ENCODE measurements at regions not wholly inside any gene's neighbourhood (a gene's known extent, or its start where the extent isn't known, plus 50 kb on each side); places are given as distances from the start of the nearest gene placed in this dataset.
"Not testable (repeated sequence)": the region's sequence is repeated elsewhere in the genome, so short reads cannot be mapped to it uniquely, and the experiment has no call there.

DNA sequence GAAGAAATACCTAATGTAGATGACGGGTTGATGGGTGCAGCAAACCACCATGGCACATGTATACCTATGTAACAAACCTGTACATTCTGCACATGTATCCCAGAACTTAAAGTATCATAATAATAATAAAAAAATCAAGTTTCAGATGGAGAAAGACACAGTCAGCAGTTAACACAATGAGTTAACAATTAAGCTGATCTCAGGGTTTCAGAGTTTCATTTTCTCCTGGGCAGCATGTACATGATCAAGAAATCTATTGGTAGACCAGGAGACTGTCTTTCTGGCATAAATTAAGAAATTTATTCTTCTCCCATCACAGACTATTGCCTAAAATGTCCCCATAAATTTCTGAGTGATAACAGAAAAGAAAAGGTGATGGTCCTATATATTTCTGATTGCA, 155.3 kb downstream of the RAD51AP2 start:
- DNase-seq (ENCODE audit: low read depth): no peak

DNA sequence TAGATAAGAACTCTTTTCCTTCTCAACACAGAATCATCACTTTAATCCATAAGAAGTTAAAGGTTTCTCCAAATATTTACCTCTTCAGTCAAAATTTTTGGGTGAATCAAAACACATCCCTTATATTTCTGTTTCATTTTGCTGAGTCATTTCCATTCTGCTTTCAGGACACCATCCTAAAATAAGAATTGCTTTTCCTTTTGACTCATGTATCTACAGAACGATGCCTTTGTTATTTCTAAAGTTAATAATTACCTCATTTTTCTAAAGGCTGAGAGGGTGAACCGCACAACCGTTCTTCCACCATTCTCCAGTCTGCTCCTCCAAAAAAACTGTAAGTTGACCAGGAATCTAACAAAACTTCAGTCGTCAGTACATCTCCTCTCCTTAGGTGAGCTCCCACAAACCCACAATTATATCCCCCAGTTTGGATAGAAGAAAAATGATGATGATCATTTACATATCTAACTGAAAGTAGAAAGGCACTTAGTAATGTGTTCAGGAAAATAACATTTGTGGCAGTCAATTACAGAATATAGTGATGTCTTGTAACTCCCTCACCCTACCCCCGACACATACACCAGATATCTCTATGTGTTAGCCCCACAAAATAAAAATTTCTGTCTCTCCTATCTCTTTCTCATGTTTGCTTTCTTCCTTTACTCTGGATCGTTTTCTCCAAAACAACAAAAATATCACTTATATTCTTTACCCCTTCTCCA, 162.5 kb downstream of the RAD51AP2 start:
- DNase-seq (ENCODE audit: low read depth): no peak

DNA sequence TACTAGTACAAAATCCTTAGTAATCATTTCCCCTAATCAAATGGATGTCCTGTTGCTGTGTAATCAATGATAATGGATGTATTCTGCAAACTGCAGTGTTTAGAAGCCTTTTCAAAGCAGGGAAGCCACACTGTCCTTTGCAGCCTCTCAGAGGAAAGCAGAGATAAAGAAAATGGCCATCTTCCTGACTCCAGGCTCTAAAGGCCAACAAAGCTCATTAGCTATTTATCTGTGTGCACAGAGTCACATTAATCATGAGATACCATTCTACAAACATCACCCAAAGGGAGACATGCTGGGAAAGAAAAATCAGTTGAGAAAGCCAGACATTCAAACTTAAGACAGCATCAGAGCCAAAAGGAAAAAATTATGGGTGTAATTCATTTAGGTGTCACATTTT, 165.0 kb downstream of the RAD51AP2 start:
- DNase-seq (ENCODE audit: low read depth): no peak

DNA sequence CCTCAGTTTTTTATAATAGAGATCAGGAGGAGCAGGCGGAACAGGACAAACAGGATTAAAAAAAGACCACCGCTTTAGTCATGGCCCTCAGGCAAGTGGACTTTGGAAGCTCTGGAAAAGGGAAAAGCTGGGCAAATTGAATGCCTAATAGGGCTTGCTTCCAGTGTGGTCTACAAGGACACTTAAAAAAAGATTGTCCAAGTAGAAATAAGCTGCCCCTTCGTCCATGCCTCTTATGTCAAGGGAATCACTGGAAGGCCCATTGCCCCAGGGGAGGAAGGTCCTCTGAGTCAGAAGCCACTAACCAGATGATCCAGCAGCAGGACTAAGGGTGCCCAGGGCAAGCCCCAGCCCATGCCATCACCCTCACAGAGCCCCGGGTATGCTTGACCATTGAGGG, 175.5 kb downstream of the RAD51AP2 start:
- DNase-seq (ENCODE audit: low read depth): not testable (repeated sequence)

DNA sequence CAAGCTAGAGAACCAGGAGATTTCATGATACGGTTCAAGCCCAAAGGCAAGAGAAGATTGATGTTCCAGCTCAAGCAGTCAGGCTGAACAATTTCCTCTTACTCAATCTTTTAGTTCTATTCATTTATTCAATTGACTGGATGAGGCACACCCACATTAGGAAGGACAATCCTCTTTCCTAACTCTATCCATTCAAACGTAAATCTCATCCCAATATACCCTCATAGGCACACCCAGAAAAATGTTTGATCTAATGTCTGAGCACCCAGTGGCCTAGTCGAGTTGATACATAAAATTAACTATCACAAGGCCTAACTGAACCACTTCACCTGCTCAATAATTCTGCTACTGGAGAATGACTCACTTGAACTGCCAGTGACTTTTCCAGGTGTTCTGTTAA, 180.7 kb downstream of the RAD51AP2 start:
- no peak for DNase-seq (ENCODE audit: low read depth)

DNA sequence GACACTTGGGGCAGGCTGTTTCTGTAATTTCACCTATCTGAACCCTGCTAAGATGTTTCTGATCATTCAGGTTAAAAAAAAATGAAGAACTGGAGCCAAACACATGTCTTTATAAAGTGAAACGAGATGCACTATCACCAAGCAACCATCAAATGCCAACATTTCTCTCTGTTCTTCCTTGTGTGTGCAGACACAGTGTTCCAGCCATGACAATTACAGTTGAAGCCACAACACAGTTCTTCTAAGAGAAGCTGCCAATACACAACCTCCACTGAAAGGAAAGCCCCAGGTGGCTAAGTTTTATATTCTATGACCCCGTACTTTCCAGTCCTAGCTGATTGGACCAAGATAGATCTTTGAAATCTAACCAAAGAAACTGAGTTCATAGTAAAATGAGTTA, 181.8 kb downstream of the RAD51AP2 start:
- DNase-seq (ENCODE audit: low read depth): no peak

DNA sequence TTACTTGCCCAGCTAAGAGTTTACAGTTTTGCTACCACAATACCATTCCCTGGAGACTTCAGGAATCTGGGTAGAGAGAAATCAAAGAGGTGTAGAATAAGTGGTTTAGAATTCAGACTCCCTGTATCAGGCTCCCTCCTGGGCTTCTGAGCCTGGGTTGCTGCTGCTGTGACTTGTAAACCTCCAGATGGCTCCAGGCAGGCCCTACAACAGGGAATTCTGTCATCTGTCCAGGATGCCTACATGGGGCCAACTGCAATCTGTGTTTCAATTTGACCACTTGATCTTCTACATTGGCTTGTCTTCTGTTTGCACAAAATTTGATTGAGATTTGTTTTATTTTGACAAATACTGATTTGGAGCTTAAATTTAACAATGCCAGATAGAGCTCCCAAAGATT, 183.9 kb downstream of the RAD51AP2 start:
- no peak for DNase-seq (ENCODE audit: low read depth)

DNA sequence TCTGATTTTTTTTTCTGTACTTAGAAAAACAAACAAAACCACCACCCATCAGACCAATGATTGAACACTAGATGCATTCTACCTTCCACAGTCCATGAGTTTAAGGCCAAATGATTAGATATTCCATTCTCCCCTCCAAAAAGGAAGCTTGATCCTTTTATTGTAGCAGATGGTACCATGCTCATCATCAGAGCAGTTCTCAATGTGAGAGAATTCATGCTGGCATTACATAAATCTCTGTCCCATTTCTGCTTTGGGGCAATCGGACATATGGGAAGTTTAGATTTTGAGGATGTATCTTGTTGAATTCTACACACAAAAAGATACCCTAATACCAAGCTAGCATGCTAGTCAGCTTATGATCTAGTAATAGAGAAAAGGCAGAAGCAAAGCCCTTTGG, 186.6 kb downstream of the RAD51AP2 start:
- DNase-seq (ENCODE audit: low read depth): no peak

DNA sequence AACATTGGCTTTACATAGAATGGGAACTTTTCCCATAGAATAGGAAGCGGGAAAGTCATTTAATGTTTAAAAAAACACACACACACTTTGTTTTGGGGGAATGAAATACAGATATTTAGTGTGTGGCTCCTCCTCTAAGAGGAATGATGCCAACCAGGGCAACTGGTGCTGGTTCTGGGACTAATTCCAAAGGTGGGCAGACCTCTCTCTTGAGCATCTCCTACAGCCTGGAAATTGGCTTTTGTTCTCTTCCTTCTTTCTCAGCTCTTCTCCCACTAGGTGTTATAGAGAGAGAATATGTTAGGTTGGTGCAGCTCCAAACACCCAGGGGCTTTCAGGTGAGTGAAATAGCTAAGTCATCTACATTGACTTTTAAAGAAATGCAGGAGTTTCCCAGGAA, 190.1 kb downstream of the RAD51AP2 start:
- DNase-seq (ENCODE audit: low read depth): no peak

DNA sequence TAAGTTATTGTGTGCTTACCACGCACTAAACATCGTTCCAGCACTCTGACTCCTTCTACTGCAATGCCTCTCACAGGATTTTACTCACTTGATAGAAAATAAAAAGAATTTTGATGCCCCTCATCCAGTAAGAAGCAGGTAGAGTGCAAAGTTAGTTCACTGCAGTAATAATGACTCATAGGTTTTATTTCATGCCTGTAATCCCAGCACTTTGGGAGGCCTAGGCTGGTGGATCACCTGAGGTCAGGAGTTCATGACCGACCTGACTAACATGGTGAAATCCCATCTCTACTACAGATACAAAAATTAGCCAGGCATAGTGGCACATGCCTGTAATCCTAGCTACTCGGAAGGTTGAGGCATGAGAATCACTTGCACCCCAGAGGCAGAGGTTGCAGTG, 190.6 kb downstream of the RAD51AP2 start:
- DNase-seq (ENCODE audit: low read depth): no peak

DNA sequence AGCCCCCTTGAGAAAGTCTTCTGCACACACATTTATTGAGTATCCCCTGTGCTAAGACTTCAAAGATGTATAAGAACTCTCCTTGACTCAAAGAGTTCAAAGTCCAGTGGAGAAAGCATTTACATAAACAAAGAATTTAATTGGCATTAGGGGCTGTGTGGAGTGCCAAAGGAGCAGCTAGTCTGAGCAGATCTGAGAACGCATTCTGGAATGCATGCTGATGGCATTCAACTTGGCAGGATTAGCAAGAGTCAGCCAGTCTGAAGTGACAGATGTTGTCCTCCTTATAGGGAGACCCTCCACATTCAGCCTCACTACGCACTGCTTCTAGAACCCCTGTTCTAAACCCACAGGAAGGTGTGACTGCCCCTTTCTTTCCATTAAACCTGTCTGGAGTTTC, 191.5 kb downstream of the RAD51AP2 start:
- no peak for DNase-seq (ENCODE audit: low read depth)

DNA sequence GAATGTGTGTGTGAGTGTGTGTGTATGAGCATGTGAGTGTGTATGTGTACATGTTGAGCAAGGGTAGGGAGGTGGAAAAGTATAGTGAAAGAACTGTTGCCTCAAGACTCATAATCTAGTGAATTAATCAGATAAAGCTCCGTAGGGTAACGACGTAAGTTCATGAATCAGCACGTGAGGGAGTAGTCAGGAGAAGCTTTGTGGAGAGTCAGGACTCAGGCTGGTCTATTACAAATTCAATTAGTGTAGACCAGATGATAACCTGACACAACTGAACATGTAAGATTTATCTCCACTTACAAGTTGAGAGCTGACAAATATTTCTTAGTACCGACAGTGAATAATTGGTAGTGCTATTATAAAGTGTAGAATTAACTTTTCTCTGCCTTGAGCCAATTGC, 194.5 kb downstream of the RAD51AP2 start:
- no peak for DNase-seq (ENCODE audit: low read depth)

DNA sequence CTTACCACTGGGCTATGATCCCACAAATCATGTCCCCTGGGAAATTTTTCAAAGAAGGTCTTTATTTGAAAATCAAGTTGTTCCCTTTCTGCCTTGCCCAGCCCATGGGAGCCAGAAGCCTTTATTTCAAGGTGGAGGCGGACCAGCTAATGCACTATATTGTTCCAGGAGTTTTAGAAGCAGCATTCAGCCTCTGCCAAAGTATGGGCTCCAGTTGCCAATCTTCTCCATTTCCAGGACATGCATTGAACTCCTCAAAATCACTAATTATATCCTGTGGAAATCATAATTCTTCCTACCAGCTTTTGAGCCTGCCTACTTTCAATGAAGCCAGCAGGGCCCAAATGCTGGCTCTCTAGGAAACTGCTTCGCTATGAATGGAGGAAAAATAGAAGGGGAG, 195.8 kb downstream of the RAD51AP2 start:
- no peak for DNase-seq (ENCODE audit: low read depth)

DNA sequence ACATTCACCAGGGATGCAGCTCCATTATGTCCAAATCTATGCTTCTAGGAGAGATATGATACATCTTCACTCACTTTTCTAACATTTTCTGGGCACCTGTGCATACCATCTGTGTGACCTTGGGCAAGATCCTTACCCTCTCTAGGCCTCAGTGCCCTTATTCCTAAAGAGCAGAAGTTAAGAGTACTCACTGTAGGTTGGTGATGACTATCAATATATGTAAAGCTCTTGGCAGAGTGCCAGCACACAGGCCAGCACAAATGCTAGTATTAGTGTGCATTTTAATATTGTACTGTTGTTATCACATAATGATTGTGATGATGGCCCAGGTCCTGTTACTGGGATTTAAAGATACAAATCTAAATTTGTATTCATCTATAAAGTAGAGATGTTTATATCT, 199.2 kb downstream of the RAD51AP2 start:
- DNase-seq (ENCODE audit: low read depth): no peak

DNA sequence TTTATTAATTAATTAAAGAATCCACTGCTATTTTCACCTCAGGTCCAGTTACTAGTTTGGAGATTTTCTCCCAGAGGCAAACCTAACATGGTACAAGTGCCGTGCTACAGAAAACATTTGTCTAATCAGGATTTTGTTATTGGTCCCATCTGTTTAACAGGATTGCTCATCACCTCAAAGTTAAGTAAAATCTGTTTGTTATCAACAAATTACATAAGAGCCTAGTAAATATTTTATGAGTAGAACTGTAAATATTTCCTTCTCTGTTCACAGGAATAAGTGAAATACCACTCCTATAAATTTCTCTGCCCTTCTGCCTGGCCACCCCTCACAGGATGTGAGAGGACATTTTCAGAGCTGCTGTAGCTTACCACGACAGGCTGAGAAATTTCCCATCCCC, 200.2 kb downstream of the RAD51AP2 start:
- no peak for DNase-seq (ENCODE audit: low read depth)

DNA sequence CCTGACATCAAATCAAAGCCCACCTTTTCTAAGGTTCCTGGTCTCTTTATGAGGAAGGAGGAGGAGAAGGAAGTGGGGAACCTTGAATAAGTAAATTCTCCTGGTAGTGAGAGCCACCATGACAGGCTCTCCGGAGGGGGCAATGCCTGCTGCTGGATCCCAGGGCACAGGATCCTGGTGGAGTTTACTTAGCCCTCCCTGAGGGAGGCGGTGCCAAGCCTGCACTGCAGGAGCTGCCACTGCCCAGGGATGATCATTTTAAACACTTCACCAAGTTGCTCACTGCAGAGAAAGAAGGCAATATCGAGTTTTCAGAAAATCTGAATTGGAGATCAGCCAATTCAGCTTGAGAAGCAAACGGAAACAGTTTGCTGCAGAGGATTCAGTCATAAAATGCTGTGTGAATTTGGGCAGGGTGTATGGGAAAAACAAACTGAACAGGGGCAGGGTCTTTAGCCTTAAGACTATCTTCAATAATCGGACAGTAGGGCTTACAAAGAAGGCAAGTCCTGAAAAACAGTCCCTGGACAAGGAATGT, 200.7 kb downstream of the RAD51AP2 start:
- DNase-seq (ENCODE audit: low read depth): no peak

DNA sequence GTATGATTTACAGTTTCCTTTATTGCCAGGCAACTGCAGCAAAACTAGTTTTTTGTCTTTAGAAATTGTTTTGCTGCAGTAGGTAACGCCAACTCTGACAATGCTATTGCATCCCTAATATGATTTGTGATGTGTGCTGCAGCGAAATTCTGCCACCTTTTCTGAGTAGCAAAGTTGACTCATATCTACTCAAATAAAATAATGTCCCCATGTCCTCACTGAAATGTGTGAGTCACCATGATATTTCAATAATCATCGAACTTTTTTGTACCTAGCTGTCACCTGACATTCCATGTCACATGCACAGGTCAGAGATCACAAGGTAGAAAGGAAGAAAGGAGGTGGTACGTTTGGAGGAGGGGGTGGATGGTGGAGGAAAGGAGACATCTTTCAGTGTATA, 205.0 kb downstream of the RAD51AP2 start:
- DNase-seq (ENCODE audit: low read depth): no peak

DNA sequence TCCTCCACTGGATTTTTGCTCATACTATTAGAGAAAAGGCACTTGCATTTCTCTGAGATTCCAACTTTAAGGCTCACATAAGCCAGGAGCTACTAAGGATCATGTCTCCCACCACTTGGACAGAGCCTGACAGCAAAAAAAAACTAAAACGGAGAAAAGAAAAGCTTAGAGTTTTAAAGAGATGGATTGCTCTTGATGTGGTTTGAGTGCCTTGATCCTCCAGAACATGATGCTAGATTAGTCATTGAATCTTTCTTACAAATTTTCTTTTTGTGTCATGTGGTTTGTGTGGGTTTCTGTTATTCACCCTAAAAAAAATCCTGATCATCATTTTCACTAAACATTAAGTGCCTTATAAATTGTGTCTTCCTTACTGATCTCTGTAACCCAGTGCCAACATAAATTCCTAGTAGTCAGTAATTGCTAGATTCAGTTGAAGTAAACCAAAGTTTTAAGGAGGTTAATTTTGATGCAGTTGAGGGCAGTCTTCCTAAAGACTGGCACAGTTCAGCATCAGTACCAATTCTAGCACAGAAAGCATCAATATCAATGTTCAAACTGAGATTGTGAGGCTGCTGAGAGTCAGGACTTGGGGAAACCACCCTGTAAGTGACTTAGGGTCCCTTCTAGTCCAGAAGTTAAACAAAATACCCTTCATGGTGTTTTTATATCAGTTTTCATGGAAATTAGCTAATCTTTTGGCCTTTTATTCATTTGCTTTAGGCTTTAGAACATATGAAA, 206.3 kb downstream of the RAD51AP2 start:
- no peak for DNase-seq (ENCODE audit: low read depth)

DNA sequence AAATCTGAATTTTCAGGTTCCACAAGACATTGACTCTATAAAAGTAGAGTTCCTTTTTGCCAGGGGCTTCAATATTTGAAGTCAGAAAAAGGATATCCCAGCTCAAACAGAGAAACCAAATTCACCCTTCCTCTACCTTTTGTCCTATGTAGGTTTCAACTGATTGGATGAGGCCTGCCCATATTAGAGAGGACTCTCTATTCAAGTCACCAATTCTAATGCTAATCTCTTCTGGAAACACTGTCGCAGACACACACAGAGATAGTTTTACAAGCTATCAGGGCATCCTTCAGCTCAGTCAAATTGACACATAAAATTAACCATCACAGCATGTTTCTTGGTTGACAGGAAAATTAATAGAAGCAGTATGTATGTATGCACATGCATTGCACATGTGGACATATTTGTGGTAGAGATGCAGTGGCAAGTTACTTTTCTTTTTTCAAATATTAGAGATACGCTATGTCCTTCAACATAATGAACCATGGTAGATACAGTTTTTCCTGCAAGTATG, 207.1 kb downstream of the RAD51AP2 start:
- no peak for DNase-seq (ENCODE audit: low read depth)

DNA sequence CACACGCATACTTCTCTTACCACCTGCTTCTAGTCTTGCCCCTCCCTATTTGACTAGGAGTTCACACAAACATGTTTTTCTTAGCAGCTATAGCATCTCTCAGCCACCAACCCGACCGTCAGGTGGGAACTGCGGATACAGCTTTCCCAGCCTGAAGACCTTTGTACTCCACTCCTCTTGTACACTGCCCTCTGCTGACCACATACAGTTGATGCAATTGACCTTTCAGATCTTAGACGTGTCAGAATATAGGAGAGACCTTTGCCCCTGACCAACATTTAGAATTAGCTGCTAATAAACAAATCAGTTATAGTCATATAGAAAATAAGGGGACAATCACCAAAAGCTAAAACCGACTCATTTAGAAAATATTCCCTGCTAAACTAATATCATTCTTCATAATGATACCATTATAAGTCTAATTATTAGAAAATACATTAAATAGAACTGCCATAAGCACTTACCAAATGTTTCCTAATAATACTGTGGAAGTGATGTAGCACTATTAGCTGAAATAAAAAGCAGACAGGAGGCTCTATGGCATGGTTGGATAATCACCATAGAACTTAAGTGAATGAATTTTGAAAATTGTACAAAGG, 208.4 kb downstream of the RAD51AP2 start:
- DNase-seq (ENCODE audit: low read depth): peak; percentile 28

DNA sequence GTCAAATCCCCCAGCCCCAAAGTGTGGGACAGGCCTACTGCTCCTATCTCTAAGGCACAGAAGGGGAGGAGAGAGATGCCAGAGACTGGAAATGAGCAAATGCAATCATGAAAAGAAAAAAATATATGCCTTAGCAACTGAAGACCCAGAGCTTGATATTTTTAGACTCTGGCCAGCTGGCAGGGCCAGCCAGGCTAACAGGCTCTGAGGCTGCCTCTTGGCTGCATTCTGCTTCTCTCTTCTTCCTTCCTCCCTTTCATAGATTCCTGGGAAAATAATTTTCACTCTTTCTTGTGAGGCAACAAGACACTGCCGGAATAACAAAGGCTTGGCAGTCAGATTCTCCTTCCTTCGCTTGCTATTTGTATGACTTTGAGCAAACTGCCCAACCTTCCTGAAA, 209.1 kb downstream of the RAD51AP2 start:
- no peak for DNase-seq (ENCODE audit: low read depth)

DNA sequence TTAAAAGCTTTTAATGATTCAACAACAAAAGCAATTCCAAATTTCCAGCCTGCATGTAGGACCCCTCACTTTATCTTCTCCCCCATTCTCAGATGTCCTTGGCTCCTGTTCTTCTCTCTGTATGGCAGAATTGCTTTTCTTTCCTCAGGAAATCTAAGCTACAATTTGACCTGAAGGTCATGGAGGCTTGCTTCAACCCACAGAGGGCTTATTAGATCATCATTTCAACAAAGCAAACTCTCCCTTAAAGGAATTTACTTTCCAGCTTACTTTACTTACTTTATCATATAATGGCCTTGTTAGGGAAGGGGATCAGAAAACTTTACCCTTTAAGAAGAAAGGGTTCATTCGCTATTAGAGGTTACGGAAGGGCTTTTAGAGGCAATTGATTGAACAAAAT, 211.5 kb downstream of the RAD51AP2 start:
- no peak for DNase-seq (ENCODE audit: low read depth)

DNA sequence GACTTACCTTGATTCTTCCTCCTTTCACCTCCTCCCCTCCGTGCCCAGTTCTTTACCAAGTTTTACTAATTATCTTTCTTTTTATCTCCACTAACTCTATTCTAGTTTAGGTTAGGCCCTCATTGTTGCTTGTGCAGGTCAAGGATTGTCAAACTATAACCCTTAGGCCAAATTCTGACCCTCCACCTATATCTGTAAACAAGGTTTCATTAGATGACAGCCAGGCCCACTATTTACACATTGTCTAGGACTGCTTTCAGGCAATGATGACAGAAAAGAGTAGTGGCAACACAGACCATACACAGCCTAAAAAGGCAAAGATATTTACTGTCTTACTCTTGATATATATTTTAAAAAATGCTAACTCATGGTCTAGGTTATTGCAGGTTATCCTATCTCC, 212.0 kb downstream of the RAD51AP2 start:
- no peak for DNase-seq (ENCODE audit: low read depth)

Measured in HS-5 (cell line).